ENCODE measurements at regions not wholly inside any gene's neighbourhood (a gene's known extent, or its start where the extent isn't known, plus 50 kb on each side); places are given as distances from the start of the nearest gene placed in this dataset.

DNA sequence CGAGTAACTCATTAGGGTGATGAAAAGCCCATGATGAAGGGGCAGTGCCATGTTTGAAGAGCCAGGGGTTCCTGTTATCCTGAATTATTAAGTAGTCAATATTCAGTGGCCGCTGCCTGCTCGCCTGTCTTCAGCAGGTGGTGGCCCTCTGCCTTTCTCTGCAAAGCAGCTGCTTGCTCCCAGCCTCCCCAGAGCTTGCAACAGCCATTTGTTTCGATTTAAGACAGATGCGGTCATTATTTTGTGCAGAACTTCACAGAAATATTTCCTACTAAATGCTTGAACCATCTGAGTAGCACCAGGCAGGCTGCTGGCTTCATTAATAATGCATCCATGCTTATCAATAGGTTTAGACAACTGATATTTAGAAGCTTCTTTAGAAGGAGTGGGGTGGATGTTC, 104.3 kb upstream of the TTC29 start:
- TF ChIP-seq, protein P1, sequence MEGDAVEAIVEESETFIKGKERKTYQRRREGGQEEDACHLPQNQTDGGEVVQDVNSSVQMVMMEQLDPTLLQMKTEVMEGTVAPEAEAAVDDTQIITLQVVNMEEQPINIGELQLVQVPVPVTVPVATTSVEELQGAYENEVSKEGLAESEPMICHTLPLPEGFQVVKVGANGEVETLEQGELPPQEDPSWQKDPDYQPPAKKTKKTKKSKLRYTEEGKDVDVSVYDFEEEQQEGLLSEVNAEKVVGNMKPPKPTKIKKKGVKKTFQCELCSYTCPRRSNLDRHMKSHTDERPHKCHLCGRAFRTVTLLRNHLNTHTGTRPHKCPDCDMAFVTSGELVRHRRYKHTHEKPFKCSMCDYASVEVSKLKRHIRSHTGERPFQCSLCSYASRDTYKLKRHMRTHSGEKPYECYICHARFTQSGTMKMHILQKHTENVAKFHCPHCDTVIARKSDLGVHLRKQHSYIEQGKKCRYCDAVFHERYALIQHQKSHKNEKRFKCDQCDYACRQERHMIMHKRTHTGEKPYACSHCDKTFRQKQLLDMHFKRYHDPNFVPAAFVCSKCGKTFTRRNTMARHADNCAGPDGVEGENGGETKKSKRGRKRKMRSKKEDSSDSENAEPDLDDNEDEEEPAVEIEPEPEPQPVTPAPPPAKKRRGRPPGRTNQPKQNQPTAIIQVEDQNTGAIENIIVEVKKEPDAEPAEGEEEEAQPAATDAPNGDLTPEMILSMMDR (IDR thresholded peaks at IDR 0.05; ENCODE audit: insufficient read depth, low read depth, low read length), result no peak
- no peak overlapping the region for H3K4me3 ChIP-seq (ENCODE audit: low read depth, low read length)
- DNase-seq (ENCODE audit: low read depth), result peak; percentile 2

GRCh38 chr4:147050356-147050765, 104.7 kb upstream of the TTC29 start:
- DNase-seq (ENCODE audit: low read depth), result peak; percentile 61
- no peak overlapping the region for H3K4me3 ChIP-seq (ENCODE audit: low read depth, low read length)

GRCh38 chr4:147052361-147052760, 106.7 kb upstream of the TTC29 start:
- no peak for DNase-seq (ENCODE audit: low read depth)
- TF ChIP-seq, protein P1 (IDR thresholded peaks at IDR 0.05; ENCODE audit: insufficient read depth, low read depth, low read length), result no peak
- no peak overlapping the region for H3K4me3 ChIP-seq (ENCODE audit: low read depth, low read length)

More at GRCh38 chr4:147050356-147050765, 104.7 kb upstream of the TTC29 start:
- TF ChIP-seq, protein P1 (IDR thresholded peaks at IDR 0.05; ENCODE audit: insufficient read depth, low read depth, low read length), result no peak

GRCh38 chr4:147054228-147054872, 108.7 kb upstream of the TTC29 start:
- TF ChIP-seq, protein P1 (IDR thresholded peaks at IDR 0.05; ENCODE audit: insufficient read depth, low read depth, low read length), result no peak
- peak; percentile 2 for DNase-seq (ENCODE audit: low read depth)
- H3K4me3 ChIP-seq (ENCODE audit: low read depth, low read length), result no peak overlapping the region

GRCh38 chr4:147056940-147057610, 111.4 kb upstream of the TTC29 start:
- TF ChIP-seq, protein P1 (IDR thresholded peaks at IDR 0.05; ENCODE audit: insufficient read depth, low read depth, low read length), result peak; percentile 27
- peak overlapping the region; percentile 48 for H3K4me3 ChIP-seq (ENCODE audit: low read depth, low read length)
- DNase-seq (ENCODE audit: low read depth), result peak; percentile 23

DNA sequence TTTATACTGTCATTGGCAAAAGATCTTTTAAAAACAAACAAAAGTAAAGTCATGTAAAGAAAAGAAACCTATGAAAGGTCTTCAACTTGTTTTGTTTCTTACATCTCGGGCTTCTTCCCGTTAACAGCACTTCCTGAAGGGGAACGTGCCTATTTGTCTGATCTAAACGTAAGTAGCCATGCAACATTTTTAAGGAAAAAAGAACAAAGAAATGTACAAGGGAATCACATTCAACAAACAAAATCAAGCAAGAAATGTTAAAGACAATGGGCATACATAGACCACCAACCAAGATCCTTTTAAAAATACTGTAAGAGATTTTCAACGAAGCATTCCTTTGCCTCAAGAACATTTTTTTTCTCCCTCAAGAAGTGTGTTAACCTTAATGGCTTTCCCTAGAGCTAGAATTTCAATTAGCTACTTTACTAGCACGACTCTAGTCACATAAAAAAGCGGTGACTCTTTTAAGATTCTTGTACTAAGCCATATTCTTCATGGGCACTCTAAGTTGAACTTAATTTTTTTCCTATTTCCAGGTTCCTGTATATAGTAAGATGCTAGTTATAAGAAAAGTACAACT, 112.0 kb upstream of the TTC29 start:
- DNase-seq (ENCODE audit: low read depth), result peak; percentile 58
- H3K4me3 ChIP-seq (ENCODE audit: low read depth, low read length), result peak overlapping the region; percentile 48
- TF ChIP-seq, protein P1 (IDR thresholded peaks at IDR 0.05; ENCODE audit: insufficient read depth, low read depth, low read length), result no peak
